IMR-90 (cell line): ENCODE measurements at regions not wholly inside any gene's neighbourhood (a gene's known extent, or its start where the extent isn't known, plus 50 kb on each side); places are given as distances from the start of the nearest gene placed in this dataset.

Source experiments
- ATAC-seq: fragments of 200-7000 bp; cut with Tn5 transposase; 2 replicates; pipeline ENCODE4 v1.9.1; 2020; ENCODE audit warnings: low read depth, mild to moderate bottlenecking, moderate library complexity
- BruUV-seq: library from RNA; stranded (reverse); fragments of 400-500 nt; replicated peaks from 2 replicates; lab custom pipeline; 2021; lab: Mats Ljungman, UMichigan
- CTCF ChIA-PET: fragments of 300-600 bp; formaldehyde crosslinking; extraction: SDS; loops from one replicate; lab custom pipeline; 2021; ENCODE audit warnings: antibody characterized with exemption; lab: Yijun Ruan, JAX
- POLR2A ChIA-PET: fragments of 300-600 bp; sonication (Branson Sonifier 250); formaldehyde crosslinking; loops from one replicate; lab custom pipeline; 2022; ENCODE audit warnings: antibody characterized with exemption; ENCODE audit not compliant: unreplicated experiment; lab: Charles Lee
- DNase-seq: peaks from one replicate; pipeline ENCODE4 v3.0.0; 2013
- H2AFZ ChIP-seq: replicated peaks from 2 replicates; pipeline ENCODE3; 2013; ENCODE audit warnings: low read length, mild to moderate bottlenecking; ENCODE audit not compliant: poor library complexity
- H2AK5ac ChIP-seq: 2 replicates; pipeline ENCODE4 v1.6.1; 2013; ENCODE audit warnings: low read depth, low read length, inconsistent platforms
- H2AK9ac ChIP-seq: replicated peaks from 2 replicates; pipeline ENCODE3; 2013; ENCODE audit warnings: mild to moderate bottlenecking, low read depth, low read length, moderate library complexity; ENCODE audit not compliant: poor library complexity
- H2BK120ac ChIP-seq: 2 replicates; pipeline ENCODE4 v1.6.1; 2013; ENCODE audit warnings: low read depth, low read length, inconsistent platforms
- H2BK15ac ChIP-seq: 3 replicates; pipeline ENCODE4 v1.6.1; 2013; ENCODE audit warnings: low read depth, low read length, inconsistent platforms
- H2BK20ac ChIP-seq: 2 replicates; pipeline ENCODE4 v1.6.1; 2013; ENCODE audit warnings: low read depth, mild to moderate bottlenecking, inconsistent platforms, low read length, moderate library complexity
- H2BK5ac ChIP-seq: 2 replicates; pipeline ENCODE4 v1.6.1; 2013; ENCODE audit warnings: mild to moderate bottlenecking, low read depth, low read length, inconsistent platforms; ENCODE audit not compliant: poor library complexity, severe bottlenecking
- H3K14ac ChIP-seq: replicated peaks from 2 replicates; pipeline ENCODE4 v1.6.1; 2013; ENCODE audit warnings: low read depth, low read length, inconsistent platforms
- H3K18ac ChIP-seq: 2 replicates; pipeline ENCODE4 v1.6.1; 2013; ENCODE audit warnings: low read depth, low read length, control low read depth
- H3K23ac ChIP-seq: 2 replicates; pipeline ENCODE4 v1.6.1; 2013; ENCODE audit warnings: low read depth, low read length, inconsistent platforms
- H3K27ac ChIP-seq: 2 replicates; pipeline ENCODE4 v1.5.1; 2013; ENCODE audit warnings: mild to moderate bottlenecking, control low read depth, low read length; ENCODE audit not compliant: insufficient read depth
- H3K27me3 ChIP-seq: 2 replicates; pipeline ENCODE4 v1.6.1; 2013; ENCODE audit warnings: low read length; ENCODE audit not compliant: control insufficient read depth, insufficient read depth
- H3K36me3 ChIP-seq: 2 replicates; pipeline ENCODE4 v1.6.1; 2013; ENCODE audit warnings: low read length, mixed read lengths; ENCODE audit not compliant: control insufficient read depth, insufficient read depth
- H3K4ac ChIP-seq: 2 replicates; pipeline ENCODE4 v1.6.1; 2013; ENCODE audit warnings: low read depth, low read length, inconsistent platforms
- H3K4me1 ChIP-seq: 2 replicates; pipeline ENCODE4 v1.6.1; 2013; ENCODE audit warnings: low read length, mixed read lengths; ENCODE audit not compliant: control insufficient read depth, insufficient read depth
- H3K4me2 ChIP-seq: 2 replicates; pipeline ENCODE4 v1.6.1; 2013; ENCODE audit warnings: low read depth, mild to moderate bottlenecking, control low read depth, low read length, moderate library complexity
- H3K4me3 ChIP-seq: 2 replicates; pipeline ENCODE4 v1.5.1; 2013; ENCODE audit warnings: low read depth, mild to moderate bottlenecking, control low read depth, low read length, moderate library complexity; ENCODE audit not compliant: insufficient read depth
- H3K56ac ChIP-seq: 2 replicates; pipeline ENCODE4 v1.6.1; 2013; ENCODE audit warnings: low read length, inconsistent platforms; ENCODE audit not compliant: insufficient read depth; ENCODE audit errors: extremely low read depth
- H3K79me1 ChIP-seq, 2 experiments: 2 replicates each; pipeline ENCODE4 v1.6.1; 2013; ENCODE audit warnings: low read length in 2 of 2, inconsistent platforms in 1 of 2, low read depth in 1 of 2
- H3K9ac ChIP-seq: 2 replicates; pipeline ENCODE4 v1.6.1; 2013; ENCODE audit warnings: low read depth, low read length, control low read depth
- H3K9me1 ChIP-seq: 2 replicates; pipeline ENCODE4 v1.6.1; 2013; ENCODE audit warnings: low read length, inconsistent platforms; ENCODE audit not compliant: insufficient read depth
- H3K9me3 ChIP-seq: 2 replicates; pipeline ENCODE4 v1.6.1; 2013; ENCODE audit warnings: low read length; ENCODE audit not compliant: control insufficient read depth, insufficient read depth
- H4K20me1 ChIP-seq: 2 replicates; pipeline ENCODE4 v1.6.1; 2013; ENCODE audit warnings: low read length, inconsistent platforms; ENCODE audit not compliant: insufficient read depth
- H4K5ac ChIP-seq: 2 replicates; pipeline ENCODE4 v1.6.1; 2013; ENCODE audit warnings: mild to moderate bottlenecking, low read depth, low read length, control low read depth
- H4K8ac ChIP-seq, 2 experiments: 2 replicates each; pipeline ENCODE4 v1.6.1; 2013; ENCODE audit warnings: low read depth in 2 of 2, low read length in 2 of 2, control low read depth in 1 of 2, inconsistent platforms in 1 of 2
- H4K91ac ChIP-seq: 2 replicates; pipeline ENCODE4 v1.6.1; 2013; ENCODE audit warnings: low read depth, low read length, inconsistent platforms; ENCODE audit not compliant: insufficient read depth
- CTCF ChIP-seq: conservative IDR thresholded peaks from 2 replicates; pipeline ENCODE4 v1.5.1; 2012; ENCODE audit warnings: mild to moderate bottlenecking, low read depth, low read length, improper control_type of control experiment
- NFE2L2 ChIP-seq: fragments of 150-350 bp; IDR thresholded peaks from 2 replicates; pipeline ENCODE4 v1.6.1; 2016; ENCODE audit warnings: low read depth, mild to moderate bottlenecking, low read length
- RAD21 ChIP-seq: IDR thresholded peaks from 2 replicates; pipeline ENCODE4 v1.6.1; 2012; ENCODE audit warnings: low read length, improper control_type of control experiment
- WGBS, 2 experiments: methylation state at CpG; one replicate each; pipeline versions ENCODE4 v1.1.5 to v1.1.7; 2013; ENCODE audit warnings: missing lambda C conversion rate in 2 of 2; ENCODE audit not compliant: insufficient read length in 1 of 2; ENCODE audit errors: extremely low coverage in 2 of 2; 5-methylcytosine and 5-hydroxymethylcytosine counted together
- dilution Hi-C: fragments of 300-500 bp; cut with HindIII; formaldehyde crosslinking; loops from one replicate; pipeline ENCODE4 v1.14.3; 2018; ENCODE audit warnings: low sequenced_read_pairs; ENCODE audit not compliant: unreplicated experiment
- in situ Hi-C: fragments of 300-500 bp; cut with MboI; formaldehyde crosslinking; loops from 3 replicates; pipeline ENCODE4 v1.14.3; 2019; ENCODE audit warnings: low sequenced_read_pairs, inconsistent platforms, mixed read lengths
- intact Hi-C: fragments of 100-400 bp; cut with micrococcal nuclease; formaldehyde crosslinking; loops from 2 replicates; pipeline ENCODE4 v1.10.0; 2022

- H2BK120ac ChIP-seq: no peak overlapping the region
- no peak overlapping the region for H2BK20ac ChIP-seq
- no peak overlapping the region for H4K5ac ChIP-seq
- no peak overlapping the region for H3K4me2 ChIP-seq
- no peak for TF ChIP-seq NFE2L2
- no peak for TF ChIP-seq CTCF
- no peak for TF ChIP-seq RAD21
- POLR2A ChIA-PET: no interaction called here
- CTCF ChIA-PET: interaction anchor here (1.2 kb wide), 1 partner anchor 16 kb away, joined by 3 read pairs; no protein-coding TSS in a partner anchor
- no peaks in the 10 kb centered on the region; a peak in 1 of 4 replicates for H3K79me1 ChIP-seq
- H2AK5ac ChIP-seq: no peak overlapping the region
- H3K4ac ChIP-seq: no peak overlapping the region
- H4K91ac ChIP-seq: no peak overlapping the region
- H3K4me3 ChIP-seq: no peak overlapping the region
- H3K9me3 ChIP-seq: no peaks in the 10 kb centered on the region
- H3K27ac ChIP-seq: no peak overlapping the region
- no peak overlapping the region for H4K8ac ChIP-seq
- H4K20me1 ChIP-seq: no peaks in the 10 kb centered on the region
- H3K23ac ChIP-seq: no peak overlapping the region
- dilution Hi-C loops (no loop called here), intact Hi-C loops (loop anchor here (10.0 kb wide), 1 partner anchor 191 kb away; the partner anchor contains the start of gene CNTN3), in situ Hi-C loops (no loop called here)
- H3K56ac ChIP-seq: no peak overlapping the region
- H2BK5ac ChIP-seq: no peak overlapping the region
- H3K36me3 ChIP-seq: no peaks in the 10 kb centered on the region
- no peak overlapping the region for H2AFZ ChIP-seq
- H3K27me3 ChIP-seq: no peaks in the 10 kb centered on the region
- DNase-seq (no peak), ATAC-seq (no peak)
- BruUV-seq: no TSS peak
- 0 out of 2 replicates have a peak, but pooled peaks cover 2% of the 10 kb centered on the region for H3K4me1 ChIP-seq
- no peaks in the 10 kb centered on the region; the same call in 1 of the 2 replicates for H3K9me1 ChIP-seq
- H3K14ac ChIP-seq: no peak overlapping the region
- H2AK9ac ChIP-seq: no peak overlapping the region
- no peak overlapping the region for H2BK15ac ChIP-seq
- H3K18ac ChIP-seq: no peak overlapping the region
- no peak overlapping the region for H3K9ac ChIP-seq
- no CpG with 5 or more reads among the region's 2 CpGs for WGBS, 2 experiments
These were observed 190.6 kb downstream of the CNTN3 start for GRCh38 chr3:74423867-74424266.
